CD4-positive, alpha-beta T cell treated with Interleukin-15 for 1 hour (primary cell): ENCODE measurements at regions not wholly inside any gene's neighbourhood (a gene's known extent, or its start where the extent isn't known, plus 50 kb on each side); places are given as distances from the start of the nearest gene placed in this dataset.

ENCODE experiments used
- DNase-seq: peaks from one replicate; pipeline ENCODE4 v3.0.0-alpha.2; 2020

GRCh38 chr11:70005107-70005818, 72.9 kb upstream of the ANO1 start:
- DNase-seq, result no peak

- no peak for DNase-seq
These were observed 70.3 kb upstream of the ANO1 start for GRCh38 chr11:70007796-70008195.

- no peak for DNase-seq
These were observed 67.3 kb upstream of the ANO1 start for GRCh38 chr11:70010774-70011173.

GRCh38 chr11:70012134-70012733, 65.9 kb upstream of the ANO1 start:
- no peak for DNase-seq

GRCh38 chr11:70014291-70014690, 63.8 kb upstream of the ANO1 start:
- DNase-seq, result no peak

GRCh38 chr11:70016666-70017367, 61.3 kb upstream of the ANO1 start:
- DNase-seq, result no peak

GRCh38 chr11:70018816-70019215, 59.3 kb upstream of the ANO1 start:
- DNase-seq, result no peak

- DNase-seq, result no peak
These were observed 58.5 kb upstream of the ANO1 start for GRCh38 chr11:70019576-70020011.

- DNase-seq, result no peak
These were observed 57.5 kb upstream of the ANO1 start for GRCh38 chr11:70020336-70021214.

- DNase-seq, result no peak
These were observed 56.5 kb upstream of the ANO1 start for GRCh38 chr11:70021586-70021985.

- DNase-seq, result no peak
These were observed 53.9 kb upstream of the ANO1 start for GRCh38 chr11:70024036-70024772.

- DNase-seq, result no peak
These were observed 53.4 kb upstream of the ANO1 start for GRCh38 chr11:70024773-70025045.

GRCh38 chr11:70025308-70025707, 52.8 kb upstream of the ANO1 start:
- no peak for DNase-seq

GRCh38 chr11:70026012-70026411, 52.1 kb upstream of the ANO1 start:
- no peak for DNase-seq

- DNase-seq, result no peak
These were observed 51.4 kb upstream of the ANO1 start for GRCh38 chr11:70026726-70027125.

- DNase-seq, result no peak
These were observed 50.7 kb upstream of the ANO1 start for GRCh38 chr11:70027451-70027850.

GRCh38 chr11:70028147-70028855, 49.8 kb upstream of the ANO1 start:
- no peak for DNase-seq
